ENCODE measurements at regions not wholly inside any gene's neighbourhood (a gene's known extent, or its start where the extent isn't known, plus 50 kb on each side); places are given as distances from the start of the nearest gene placed in this dataset.
"Not testable (repeated sequence)": the region's sequence is repeated elsewhere in the genome, so short reads cannot be mapped to it uniquely, and the experiment has no call there.

DNA sequence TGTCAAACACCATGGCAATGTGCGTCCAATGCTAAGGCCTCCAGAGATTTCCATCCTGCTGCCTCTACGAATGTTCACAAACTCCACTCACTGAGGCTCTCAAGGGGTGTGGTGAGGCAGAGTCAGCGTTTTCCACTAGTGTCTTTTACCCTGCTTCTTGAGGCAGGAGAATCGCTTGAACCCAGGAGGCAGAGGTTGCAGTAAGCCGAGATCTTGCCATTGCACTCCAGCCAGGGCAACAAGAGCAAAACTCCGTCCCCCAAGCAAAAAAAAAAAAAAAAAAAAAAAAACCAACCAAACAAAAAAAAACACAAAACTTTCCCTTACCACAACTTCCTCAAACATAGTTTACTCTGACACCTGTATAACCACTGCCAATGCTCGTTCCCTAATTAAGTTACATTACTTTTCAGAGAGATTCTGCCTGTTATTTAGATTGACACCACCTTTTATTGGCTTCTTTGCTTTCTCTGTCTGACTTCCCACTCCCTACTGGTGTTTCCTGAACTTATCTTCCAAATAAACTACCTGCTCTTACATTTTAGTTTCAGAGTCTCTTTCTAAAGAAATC lies 102.1 kb upstream of the ZNF746 start:
- no peak for DNase-seq

DNA sequence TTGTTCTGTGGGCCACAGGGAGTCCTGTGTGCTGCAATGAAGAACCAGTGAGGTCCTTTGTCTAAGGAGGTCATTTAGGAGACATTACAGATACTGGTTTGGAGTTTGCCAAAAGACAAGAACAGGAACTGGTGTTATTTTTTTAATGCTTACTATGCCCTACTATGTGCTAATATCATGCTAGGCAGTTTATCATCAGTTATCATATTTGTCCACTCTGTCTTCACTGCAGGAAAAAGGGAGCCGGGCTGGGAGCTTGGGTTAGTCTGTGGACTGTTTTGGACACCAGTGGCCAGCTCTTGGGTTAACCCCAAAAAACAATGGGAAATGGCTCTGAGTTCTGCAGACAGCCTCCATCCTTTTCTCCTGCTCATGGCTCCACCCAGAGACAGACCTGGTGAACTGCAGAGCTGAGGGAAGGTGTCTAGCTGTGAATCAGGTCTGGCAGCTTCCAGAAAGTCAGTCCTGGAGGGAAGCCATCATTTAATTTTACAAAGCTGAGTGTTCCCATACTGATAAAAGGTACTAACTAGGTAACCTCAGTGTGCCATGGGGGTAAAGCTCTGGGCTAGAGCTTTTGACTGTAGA lies 101.2 kb upstream of the ZNF746 start:
- DNase-seq: peak; percentile 2

DNA sequence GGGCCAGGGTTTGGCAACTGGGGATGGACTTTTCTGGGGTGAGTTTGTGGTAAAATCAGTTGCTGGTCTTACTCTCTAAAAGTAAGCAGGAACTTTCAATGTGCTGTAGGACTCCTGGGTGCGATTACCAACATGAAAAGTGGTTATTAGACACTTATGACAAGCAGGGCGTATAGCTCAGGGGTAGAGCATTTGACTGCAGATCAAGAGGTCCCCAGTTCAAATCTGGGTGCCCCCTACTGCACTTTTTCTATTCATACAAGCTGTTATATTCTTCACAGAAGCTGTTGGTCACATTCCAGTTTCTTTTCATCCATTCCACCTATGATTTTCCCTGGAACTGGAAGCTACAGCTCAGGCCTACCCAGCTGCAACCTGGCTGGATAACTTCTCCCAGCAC lies 100.2 kb upstream of the ZNF746 start:
- DNase-seq: not testable (repeated sequence)

DNA sequence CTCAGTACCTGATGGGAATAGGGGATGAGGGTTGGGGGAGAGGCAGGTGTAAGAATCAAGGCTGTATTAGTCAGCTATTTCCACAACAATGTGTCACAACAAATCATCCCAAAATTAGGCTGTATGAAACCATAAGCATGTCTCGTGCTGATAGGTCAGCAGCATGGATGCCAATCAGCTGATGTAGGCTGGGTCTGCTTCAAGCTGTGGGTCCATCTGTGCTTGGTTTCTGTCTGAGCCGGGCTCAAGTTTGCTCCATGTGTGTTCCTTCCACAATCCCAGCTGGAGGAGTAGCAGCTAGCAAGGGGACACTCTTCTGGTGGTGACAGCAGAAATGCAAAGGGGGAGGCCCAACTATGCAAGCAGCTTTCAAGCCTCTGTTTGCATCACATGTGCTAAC lies 97.9 kb upstream of the ZNF746 start:
- no peak for DNase-seq

DNA sequence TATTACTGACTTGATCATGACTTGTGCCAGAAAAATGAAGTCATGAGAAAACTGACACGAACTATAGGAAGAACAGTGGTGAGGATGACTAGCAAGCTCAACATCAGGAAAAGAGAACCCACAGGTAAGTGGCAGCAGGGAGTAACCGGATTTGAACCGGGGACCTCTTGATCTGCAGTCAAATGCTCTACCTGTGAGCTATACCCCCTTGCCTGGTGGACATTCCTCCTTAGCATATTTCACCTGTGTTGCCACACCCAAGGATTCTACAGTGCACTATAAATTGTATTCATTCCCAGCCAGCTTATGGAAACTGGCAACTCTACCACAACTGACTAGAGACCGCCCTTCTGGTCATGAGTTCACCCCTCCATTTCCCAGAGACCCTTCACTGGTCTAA lies 97.5 kb upstream of the ZNF746 start:
- DNase-seq: no peak

DNA sequence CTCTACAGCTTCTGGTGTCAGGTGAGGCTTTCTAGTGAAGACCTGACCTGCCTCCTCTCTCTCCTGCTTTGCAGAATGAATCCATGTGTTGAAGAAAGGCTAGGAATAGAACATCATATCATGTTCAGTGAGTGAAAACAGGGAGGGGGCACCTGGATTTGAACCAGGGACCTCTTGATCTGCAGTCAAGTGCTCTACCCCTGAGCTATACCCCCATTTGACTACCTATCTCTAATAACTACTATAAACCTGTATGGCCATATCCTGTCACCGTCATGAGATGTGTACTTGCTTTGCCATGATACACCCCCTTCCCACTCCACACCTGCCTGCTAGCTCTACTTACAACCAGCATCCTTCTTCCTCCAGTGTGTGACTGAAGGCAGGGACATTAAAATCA lies 91.3 kb upstream of the ZNF746 start:
- DNase-seq: no peak

DNA sequence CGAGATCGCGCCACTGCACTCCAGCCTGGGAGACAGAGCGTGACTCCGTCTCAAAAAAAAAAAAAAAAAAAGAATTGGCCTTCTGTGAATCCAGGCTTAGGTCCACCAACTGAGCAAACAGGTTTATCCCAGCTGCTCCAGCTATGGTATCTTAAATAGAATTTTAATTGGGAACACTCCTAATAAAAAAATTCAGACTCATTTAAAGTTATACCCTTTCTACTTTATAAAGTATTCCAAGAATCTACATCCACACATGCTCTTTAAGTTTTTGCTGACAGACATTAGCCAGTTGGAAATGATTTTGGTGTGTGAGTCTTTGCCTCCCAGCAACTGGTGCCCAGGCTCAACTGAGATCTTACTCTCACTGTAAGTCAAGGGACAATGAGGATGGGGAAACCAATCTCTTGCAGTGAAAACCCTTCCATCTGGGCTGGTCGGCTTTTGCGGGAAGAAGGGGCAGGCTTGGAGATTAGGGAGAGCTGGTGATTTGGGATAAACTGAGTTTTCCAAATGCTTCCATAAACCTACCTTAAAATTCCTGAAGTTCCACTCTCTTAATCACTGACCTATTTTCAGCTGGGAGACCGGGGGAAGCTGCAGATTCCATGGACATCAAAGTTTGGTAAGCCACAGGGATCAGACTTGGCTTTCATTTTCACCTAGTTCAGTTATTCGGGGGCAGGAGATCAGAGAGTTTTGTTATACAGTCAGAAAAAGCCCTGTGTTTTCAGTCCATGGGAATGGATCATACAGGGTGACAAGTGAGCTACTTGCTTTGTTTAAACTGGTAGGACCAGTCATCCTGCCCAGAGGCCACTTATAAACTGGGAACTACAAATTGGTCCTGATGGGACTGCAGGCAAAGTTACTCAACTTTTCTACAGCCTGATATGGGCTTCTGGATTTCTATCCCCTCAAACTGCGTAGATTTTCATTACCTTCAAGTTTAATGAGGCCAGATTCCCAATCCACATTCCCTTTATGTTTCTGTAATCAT lies 89.3 kb upstream of the ZNF746 start:
- DNase-seq: no peak

DNA sequence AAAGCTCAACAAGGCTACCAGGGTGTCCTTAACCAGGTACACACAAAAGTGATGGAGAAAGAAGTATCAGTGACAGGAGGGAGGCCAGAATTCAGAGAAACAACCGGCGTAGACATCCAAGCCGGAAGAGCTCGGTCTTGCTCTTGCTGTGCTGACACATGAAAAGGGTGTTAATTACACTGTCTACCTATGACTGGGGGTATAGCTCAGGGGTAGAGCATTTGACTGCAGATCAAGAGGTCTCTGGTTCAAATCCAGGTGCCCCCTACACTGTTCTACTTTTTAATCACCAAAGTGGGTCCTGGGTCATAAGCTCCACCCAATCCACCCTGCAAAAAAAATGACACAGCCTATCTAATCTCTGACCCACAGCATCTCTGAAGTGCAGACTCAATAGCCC lies 86.9 kb upstream of the ZNF746 start:
- DNase-seq: no peak

DNA sequence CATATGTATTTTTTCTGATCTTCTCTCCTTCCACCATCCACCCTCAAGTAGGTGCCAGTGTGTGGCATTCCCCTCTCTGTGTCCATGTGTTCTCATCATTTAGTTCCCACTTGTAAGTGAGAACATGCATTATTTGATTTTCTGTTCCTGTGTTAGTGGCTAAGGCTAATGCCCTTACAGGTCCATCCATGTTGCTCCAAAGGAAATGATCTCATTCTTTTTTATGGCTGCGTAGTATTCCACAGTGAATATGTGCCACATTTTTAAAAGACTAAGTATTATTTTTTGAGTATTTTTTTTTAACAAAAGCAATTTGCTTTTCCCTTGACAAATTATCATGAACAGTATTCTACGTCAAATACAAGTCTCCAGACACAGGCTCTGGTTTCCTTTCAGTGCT lies 86.4 kb upstream of the ZNF746 start:
- DNase-seq: no peak

DNA sequence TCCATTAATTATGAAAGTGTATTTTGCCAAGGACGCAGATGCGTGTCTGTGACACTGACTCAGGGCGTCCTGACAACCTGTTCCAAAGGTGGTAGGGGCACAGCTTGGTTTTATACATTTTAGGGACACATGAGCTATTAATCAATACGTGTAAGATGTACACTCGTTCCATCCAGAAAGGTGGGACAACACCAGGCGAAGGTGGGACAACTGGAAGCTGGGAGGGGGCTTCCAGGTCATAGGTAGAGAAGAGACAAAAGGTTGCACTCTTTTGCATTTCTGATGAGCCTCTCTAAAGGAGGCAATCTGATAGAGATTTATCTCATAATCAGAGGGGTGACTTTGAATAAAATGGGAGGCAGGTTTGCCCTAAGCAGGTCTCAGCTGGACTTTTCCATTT lies 82.7 kb upstream of the ZNF746 start:
- no peak for DNase-seq

DNA sequence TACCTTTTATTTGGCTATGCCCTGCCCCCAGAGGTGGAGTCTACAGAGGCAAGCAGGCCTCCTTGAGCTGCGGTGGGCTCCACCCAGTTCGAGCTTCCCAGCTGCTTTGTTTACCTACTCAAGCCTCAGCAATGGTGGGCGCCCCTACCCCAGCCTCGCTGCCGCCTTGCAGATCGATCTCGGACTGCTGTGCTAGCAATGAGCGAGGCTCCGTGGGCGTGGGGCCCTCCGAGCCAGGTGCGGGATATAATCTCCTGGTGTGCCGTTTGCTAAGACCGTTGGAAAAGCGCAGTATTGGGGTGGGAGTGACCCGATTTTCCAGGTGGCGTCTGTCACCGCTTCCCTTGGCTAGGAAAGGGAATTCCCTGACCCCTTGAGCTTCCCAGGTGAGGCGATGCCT lies 81.8 kb upstream of the ZNF746 start:
- DNase-seq: not testable (repeated sequence)

DNA sequence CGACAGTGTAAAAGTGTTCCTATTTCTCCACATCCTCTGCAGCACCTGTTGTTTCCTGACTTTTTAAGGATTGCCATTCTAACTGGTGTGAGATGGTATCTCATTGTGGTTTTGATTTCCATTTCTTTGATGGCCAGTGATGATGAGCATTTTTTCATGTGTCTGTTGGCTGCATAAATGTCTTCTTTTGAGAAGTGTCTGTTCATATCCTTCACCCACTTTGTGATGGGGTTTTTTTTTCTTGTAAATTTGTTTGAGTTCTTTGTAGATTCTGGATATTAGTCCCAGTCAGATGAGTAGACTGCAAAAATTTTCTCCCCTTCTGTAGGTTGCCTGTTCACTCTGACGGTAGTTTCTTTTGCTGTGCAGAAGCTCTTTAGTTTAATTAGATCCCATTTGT lies 76.8 kb upstream of the ZNF746 start:
- DNase-seq: not testable (repeated sequence)

DNA sequence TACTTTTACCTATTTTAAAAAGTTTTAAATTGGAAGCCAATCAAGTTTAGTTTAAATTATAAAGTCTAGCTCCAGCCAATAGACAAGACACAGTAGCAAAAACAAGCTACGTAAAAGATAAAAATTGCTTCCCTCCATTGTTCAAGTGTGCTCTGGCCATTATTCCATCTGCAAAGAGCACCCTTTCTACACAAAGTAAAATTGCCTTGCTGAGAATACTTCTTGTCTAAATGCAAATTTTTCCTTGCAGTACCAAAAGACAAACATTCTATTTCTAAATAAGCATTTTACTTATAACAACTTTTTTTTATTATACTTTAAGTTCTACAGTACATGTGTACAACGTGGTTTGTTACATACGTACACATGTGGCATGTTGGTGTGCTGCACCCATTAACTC lies 75.9 kb upstream of the ZNF746 start:
- no peak for DNase-seq

DNA sequence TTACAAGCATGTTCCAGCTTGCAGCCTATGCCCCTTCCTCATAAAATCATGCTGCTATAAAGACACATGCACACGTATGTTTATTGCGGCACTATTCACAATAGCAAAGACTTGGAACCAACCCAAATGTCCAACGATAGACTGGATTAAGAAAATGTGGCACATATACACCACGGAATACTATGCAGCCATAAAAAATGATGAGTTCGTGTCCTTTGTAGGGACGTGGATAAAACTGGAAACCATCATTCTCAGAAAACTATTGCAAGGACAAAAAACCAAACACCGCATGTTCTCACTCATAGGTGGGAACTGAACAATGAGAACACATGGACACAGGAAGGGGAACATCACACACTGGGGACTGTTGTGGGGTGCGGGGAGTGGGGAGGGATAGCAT lies 75.3 kb upstream of the ZNF746 start:
- DNase-seq: not testable (repeated sequence)

DNA sequence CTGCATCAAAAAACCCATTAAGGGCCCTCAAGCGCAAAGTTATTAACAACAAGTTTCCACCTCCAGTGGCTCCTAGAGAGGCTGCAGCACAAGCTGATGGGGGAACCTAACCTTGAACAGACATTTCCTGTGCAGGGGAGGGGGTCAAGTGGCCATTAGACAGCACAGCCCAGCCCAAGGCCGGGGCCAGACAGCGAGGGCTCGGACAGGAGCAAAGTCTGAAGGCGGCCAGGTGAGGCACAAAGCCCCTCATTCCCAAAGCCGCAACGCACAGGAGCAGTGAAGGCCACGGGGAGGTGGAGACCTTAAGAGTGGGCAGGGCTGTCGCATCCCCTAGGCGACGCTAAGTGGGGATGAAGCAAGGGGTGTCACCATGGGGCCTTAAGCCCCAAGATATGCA lies 73.2 kb upstream of the ZNF746 start:
- no peak for DNase-seq

DNA sequence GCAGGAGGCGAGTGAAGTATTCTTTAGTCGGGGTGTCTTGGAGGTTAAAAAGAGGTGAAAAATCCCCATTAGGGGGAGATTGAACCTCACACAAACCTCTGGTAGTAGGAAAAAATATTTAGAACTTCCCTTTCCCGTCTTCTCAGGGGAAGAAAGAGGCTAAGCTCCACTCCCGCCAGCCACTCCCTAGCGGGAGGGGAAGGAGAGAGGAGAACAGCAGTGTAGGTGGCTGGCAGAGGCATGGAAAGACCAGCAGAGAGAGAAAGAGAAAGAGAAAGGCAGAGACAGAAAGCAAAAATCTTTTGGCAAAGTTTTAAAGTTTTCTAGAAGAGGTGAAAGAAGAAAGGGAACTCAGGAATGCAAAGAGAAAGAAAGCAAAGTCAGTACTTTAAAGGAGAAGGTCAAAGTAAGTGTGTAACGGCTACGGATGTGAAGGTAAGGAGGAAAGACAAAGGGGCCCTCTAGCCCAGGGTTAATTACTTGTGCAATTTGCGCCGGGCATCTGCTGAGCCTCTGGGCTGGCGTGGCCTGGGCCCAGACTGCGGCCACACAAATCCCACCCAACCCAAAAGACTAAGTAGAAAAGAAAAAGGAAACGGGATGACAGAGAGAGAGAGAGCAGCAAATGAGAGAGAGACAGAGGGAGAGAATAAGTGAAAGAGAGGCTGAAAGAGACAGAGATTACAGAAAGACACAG lies 72.3 kb upstream of the ZNF746 start:
- no peak for DNase-seq

DNA sequence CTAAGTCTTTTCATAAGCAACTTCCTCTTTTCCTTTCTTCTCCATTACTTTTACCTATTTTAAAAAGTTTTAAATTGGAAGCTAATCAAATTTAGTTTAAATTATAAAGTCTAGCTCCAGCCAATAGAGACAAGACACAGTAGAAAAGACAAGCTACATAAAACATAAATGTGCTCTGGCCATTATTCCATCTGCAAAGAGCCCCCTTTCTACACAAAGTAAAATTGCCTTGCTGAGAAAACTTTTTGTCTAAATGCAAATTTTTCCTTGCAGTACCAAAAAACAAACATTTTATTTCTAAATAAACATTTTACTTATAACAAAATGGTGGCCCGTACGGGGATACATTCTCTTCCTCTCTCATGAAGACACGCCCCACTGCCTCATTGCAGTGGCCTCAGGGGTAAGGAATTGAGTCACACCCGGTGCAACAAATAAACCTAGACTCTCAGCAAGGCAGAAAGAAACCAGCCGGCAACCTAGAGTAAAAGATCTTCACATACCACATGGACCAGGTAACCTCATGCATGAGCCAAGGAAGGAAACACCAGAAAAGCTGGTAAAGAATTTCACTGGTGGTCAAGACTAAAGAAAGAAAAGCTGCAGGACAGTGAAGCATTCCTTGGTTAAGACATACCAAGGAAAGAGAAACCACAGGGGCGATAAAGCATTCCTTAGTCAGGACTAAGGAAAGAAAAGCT lies 71.6 kb upstream of the ZNF746 start:
- DNase-seq: no peak

DNA sequence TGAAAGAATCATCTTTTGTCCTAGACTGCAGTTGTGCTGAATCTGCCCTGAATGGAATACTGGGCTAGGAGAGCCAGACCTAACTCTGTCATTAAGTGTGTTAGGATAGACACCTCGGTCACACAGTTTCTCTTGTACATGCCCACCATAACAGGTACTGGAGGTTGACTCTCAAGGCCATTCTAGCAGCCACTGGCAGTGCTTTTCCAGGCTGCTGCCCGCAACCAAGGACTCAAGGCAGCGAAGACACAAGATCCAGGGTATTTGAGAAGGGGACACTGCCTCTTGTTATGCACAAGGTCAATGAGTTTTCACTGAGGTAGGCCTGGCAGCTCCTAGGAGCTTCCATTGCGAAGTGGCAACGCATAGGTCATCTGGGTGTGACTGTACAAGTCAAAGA lies 70.6 kb upstream of the ZNF746 start:
- DNase-seq: no peak

DNA sequence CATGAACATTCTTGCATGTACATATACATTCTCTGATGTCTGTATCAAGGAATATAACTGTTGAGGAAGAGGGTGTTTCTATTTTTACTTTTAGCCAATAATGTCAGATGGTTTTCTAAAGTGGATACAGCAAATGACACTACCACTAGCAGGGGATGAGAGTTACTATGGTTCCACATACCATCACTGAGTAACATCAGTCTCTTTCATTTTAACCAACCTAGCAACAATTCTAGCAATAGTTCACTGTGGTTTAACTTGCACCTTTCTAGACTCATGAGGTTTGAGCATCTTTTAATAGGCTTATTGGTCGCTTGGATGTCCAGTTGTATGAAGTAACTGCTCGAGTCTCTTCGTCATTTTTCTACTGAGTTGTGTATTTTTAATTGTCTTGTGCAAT lies 68.5 kb upstream of the ZNF746 start:
- no peak for DNase-seq

DNA sequence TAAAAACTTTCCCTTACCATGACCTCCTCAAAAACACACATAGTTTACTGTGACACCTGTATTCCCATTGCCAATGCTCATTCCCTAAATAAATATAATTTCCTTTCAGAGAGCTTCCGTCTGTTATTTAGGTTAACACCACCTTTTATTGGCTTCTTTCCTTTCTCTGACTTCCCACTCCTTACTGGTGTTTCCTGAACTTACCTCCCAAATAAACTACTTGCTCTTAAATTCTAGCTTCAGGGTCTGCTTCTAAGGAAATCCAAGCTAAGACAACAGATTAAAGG lies 67.4 kb upstream of the ZNF746 start:
- no peak for DNase-seq

DNA sequence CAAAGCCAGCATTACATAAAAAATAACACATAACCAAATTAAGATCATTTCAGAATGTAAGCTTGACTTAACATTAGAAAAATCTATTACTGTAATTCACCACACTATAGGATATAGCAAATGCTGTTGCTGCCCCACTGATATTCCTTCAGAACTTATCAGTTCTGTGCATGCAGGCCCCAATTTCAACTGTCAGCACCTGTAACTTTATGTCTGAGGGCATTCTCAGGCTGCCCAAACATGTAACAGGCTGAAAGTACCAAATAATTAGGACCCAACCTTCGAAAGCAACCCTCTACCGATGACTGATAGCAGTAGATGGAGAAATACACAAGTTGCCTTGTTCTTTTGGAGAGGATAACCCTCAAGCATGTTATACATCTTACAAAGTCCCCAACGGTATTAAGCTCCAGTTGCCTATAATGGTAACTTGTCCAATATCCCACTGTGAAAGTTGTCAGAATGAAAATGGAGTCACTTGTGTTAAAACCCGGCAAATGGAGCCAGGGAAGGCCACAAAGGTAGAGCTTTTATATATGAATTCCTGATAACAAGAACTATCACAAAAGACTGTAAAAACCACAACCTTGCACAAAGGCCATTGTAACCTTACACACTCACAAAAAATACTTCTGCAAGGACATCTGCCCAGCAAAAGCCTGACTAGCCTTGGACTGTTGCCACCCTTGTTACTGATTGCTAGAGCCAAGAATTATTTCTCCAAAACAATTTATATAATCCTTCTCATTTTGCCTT lies 66.9 kb upstream of the ZNF746 start:
- no peak for DNase-seq

DNA sequence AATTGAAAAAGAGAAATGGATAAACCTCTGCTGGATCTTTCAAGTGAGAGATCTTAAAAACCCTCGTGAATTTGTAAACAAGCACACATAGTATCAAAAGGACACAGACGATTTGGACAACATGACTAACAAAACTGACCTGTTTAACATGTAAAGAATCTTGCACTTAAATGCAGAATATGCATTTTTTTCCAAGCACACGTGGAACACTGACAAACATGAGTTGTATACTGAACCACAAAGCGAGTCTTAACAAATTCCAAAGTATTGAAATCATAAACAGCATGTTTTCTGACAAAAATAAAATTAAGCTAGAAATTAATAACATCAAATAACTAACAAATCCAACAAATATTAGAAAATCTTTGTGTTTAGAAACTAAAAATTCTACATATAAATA lies 65.0 kb upstream of the ZNF746 start:
- no peak for DNase-seq

Data from NCI-H146 (cell line).